Mucosa of descending colon (tissue), 3 donors: ENCODE measurements at regions not wholly inside any gene's neighbourhood (a gene's known extent, or its start where the extent isn't known, plus 50 kb on each side); places are given as distances from the start of the nearest gene placed in this dataset.

Experiments
- ATAC-seq: fragments of 200-7000 bp; cut with Tn5 transposase; one replicate; pipeline ENCODE4 v1.9.1; 2020; ENCODE audit warnings: mild to moderate bottlenecking, moderate library complexity
- DNase-seq, 3 donors: peaks; one replicate each; pipeline ENCODE4 v3.0.0-alpha.2; 2020
- H3K36me3 ChIP-seq: fragments of 200-600 bp; one replicate; pipeline ENCODE4 v1.8.0; 2021; ENCODE audit warnings: low read depth, mild to moderate bottlenecking
- H3K4me1 ChIP-seq: fragments of 200-600 bp; one replicate; pipeline ENCODE4 v1.8.0; 2021; ENCODE audit warnings: low read depth, mild to moderate bottlenecking
- H3K4me3 ChIP-seq: fragments of 200-600 bp; one replicate; pipeline ENCODE4 v1.8.0; 2021; ENCODE audit warnings: mild to moderate bottlenecking
- H3K9me3 ChIP-seq: fragments of 200-600 bp; one replicate; pipeline ENCODE4 v1.8.0; 2021; ENCODE audit warnings: mild to moderate bottlenecking
- intact Hi-C, 2 donors: fragments of 100-400 bp; cut with DNase I in 1 of 2; cut with micrococcal nuclease in 1 of 2; formaldehyde crosslinking; loops; one replicate each; pipeline versions ENCODE4 v1.11.0 to v1.11.1; 2022; cut with DNase I, micrococcal nuclease
- TF ChIP-seq, protein P1 (sequence below): fragments of 200-600 bp; IDR thresholded peaks from one replicate; pipeline ENCODE4 v1.8.0; 2022; ENCODE audit warnings: antibody characterized with exemption, mild to moderate bottlenecking
- donor health status: DM: no; HTN: no; CAD: no; lungs with moderate emphysema.
- donor health status: DM: no; HTN: no; CAD: no.
- donor health status: DM: no; HTN: yes; CAD: no.

DNA sequence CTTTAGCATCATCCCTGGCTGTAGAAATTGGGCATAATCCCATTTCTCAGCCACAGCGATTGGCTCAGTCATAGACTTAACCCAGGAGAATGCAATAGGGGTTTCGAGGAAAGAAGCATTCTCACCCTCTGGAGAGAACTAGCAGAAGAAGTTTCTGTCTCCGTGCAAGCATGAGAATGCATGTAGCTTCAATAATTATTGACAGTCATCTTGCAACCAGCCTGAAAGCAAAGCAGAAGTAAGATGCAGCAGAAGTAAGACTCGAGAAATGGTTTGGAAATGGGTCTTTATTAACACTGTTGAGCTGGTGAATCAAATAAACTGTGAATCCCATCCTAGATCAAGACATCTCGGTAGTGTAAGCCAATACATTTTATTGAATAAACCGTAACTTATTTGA lies 828.8 kb upstream of the GJE1 start:
- intact Hi-C loops = no loop called here
- H3K9me3 ChIP-seq = no peaks in the 10 kb centered on the region

DNA sequence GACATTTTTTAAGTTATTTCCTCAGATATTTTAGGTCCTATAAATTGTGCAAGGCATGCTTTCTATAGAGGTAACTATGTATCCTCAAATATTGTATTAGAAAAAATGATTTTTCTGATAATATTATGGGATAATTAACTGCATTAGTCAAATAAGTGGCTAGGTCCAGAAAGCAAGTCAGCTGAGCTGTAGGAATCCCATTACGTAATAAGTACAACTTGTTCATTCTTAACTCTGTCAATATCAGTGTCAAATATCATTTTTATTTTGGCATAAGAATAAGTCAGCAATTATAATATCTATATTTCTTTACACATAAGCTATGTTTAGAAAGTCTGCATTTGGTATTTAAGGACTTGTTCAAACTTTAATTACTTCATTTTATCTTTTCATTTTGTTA lies 830.9 kb upstream of the GJE1 start:
- DNase-seq = no peak
- H3K9me3 ChIP-seq = no peaks in the 10 kb centered on the region
- no peak overlapping the region for H3K4me3 ChIP-seq
- intact Hi-C loops = no loop called here
- H3K36me3 ChIP-seq = no peaks in the 10 kb centered on the region
- no peak for ATAC-seq
- TF ChIP-seq, protein P1, sequence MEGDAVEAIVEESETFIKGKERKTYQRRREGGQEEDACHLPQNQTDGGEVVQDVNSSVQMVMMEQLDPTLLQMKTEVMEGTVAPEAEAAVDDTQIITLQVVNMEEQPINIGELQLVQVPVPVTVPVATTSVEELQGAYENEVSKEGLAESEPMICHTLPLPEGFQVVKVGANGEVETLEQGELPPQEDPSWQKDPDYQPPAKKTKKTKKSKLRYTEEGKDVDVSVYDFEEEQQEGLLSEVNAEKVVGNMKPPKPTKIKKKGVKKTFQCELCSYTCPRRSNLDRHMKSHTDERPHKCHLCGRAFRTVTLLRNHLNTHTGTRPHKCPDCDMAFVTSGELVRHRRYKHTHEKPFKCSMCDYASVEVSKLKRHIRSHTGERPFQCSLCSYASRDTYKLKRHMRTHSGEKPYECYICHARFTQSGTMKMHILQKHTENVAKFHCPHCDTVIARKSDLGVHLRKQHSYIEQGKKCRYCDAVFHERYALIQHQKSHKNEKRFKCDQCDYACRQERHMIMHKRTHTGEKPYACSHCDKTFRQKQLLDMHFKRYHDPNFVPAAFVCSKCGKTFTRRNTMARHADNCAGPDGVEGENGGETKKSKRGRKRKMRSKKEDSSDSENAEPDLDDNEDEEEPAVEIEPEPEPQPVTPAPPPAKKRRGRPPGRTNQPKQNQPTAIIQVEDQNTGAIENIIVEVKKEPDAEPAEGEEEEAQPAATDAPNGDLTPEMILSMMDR = no peak
- H3K4me1 ChIP-seq = no peaks in the 10 kb centered on the region

More for the DNA sequence above, 828.8 kb upstream of the GJE1 start:
- Histone ChIP-seq H3K4me1 (no peaks in the 10 kb centered on the region), H3K36me3 (no peaks in the 10 kb centered on the region), H3K4me3 (no peak overlapping the region)
- TF ChIP-seq, protein P1 = no peak
- ATAC-seq = no peak
- DNase-seq = no peak

DNA sequence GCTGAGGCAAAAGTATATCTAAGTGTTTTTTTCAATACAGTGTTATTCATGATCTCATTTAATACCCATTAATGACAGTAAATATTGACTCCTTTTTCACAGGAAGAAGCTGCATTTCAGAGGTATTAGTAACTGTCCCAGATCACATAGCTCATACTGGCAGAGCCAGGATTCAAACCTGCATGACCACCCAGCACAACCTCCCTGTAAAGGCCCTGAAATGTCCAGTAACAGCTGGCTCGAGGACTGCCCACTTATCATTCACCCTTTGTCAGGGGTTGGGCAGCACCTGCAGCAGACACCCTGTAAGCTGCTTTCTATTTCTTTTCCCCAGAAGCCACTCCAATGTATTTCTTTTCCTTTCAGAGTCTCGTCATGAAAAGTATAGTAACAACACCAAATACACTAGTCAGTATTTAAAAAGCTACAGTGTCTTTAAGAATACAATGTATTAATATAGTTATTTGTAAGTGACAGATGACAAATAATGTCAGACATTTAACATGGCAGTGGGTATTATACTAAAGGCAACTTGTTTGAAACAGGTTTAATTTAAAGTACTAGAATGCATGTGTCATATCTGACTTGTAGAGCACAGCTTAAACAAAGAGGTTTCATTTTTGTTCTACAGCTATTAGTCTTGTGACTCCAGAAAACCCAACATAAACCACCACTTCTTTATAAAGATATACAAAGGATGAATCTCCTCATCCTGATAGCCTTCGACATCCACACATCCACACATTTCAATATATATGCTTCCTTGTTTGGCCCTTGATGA lies 841.6 kb upstream of the GJE1 start:
- H3K9me3 ChIP-seq = no peaks in the 10 kb centered on the region
- no peak for DNase-seq
- no peak for ATAC-seq
- intact Hi-C loops = no loop called here
- no peaks in the 10 kb centered on the region for H3K36me3 ChIP-seq
- no peak overlapping the region for H3K4me3 ChIP-seq
- TF ChIP-seq, protein P1 = no peak
- no peaks in the 10 kb centered on the region for H3K4me1 ChIP-seq

DNA sequence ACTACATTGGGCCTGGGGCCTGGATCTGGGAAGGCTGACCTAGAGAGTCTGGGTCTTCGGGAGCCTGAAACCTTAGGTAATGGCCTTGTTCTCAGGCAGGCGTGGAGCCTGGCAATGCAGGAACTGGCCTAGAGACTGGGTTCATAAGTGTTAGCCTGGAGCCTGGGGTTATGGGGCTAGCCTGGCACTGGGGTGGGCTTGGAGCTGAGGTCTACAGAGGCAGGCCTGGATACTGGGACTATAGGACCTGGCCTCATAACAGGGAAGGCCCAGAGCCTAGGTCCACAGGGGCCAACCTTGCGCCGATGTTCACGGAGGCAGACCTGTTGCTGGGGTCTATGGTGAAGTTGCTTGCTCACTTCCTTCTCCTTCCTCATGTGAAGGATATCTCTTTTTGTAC lies 843.8 kb upstream of the GJE1 start:
- intact Hi-C loops = no loop called here
- no peak for DNase-seq

DNA sequence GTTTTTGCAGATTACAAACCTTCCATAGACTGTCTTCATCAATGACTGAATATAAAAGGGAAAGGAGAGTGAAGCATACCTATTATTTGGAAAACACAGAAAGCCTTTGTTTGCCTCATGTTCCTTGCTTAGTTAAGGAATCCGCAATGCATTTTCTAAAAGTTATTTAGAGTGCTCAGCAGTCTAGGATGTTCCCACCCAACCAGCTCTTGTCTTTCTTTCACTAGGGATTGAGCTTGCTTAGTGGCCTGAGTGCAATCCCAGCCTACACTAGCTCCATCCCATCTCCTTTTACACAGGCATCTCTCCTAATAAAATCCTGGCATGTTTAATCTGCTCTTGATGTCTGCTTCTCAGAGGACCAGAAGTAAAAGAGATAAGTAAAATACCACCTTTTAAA lies 850.5 kb upstream of the GJE1 start:
- Histone ChIP-seq H3K9me3 (no peaks in the 10 kb centered on the region), H3K36me3 (no peaks in the 10 kb centered on the region), H3K4me3 (no peak overlapping the region), H3K4me1 (no peaks in the 10 kb centered on the region)
- ATAC-seq = no peak
- intact Hi-C loops = no loop called here
- DNase-seq = no peak
- TF ChIP-seq, protein P1 = no peak

More for the DNA sequence above, 843.8 kb upstream of the GJE1 start:
- no peaks in the 10 kb centered on the region for H3K36me3 ChIP-seq
- H3K4me1 ChIP-seq = no peaks in the 10 kb centered on the region
- TF ChIP-seq, protein P1 = no peak
- H3K4me3 ChIP-seq = no peak overlapping the region
- H3K9me3 ChIP-seq = no peaks in the 10 kb centered on the region
- no peak for ATAC-seq
